ENCODE measurements at regions not wholly inside any gene's neighbourhood (a gene's known extent, or its start where the extent isn't known, plus 50 kb on each side); places are given as distances from the start of the nearest gene placed in this dataset.

DNA sequence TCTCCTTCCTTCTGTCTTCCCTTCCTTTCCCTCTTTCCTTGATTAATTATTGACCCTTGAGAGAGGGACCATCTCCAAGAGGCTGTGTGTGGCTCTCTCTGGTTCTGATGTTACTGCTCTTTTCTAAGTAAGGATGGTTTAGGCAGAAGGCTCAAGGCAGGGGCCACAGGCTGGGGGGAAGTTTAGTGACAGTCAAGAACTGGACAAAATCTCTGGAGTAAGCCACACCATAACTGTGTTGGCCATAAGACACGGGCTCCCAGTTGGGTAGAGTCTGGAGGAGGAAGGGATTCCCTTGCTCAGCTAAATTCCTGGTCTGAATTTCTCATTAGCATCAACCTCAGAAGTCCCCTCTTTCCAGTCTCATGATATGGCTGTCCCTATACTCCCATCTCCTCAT is 74.7 kb downstream of the BUD13 start:
- DNase-seq (ENCODE audit: insufficient read length, low spot score) (no peak), FAIRE-seq (no peak)

DNA sequence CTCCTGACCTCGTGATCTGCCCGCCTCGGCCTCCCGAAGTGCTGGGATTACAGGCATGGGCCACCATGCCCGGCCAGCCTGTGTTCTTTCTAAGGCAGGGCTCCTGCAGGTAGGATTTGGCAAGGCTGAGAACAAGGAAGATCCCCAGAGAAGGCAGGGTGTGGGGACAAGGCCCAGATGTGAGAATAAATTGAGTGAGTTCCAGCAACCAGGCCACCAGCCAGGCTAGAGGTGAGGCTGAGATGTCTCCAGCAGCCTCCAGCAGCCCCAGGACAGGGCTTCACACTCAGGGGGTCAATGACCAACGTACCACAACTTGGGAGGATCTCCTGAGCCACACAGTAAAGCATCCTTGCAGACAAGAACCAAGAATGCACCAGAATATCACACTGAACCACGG is 75.1 kb downstream of the BUD13 start:
- FAIRE-seq (no peak), DNase-seq (ENCODE audit: insufficient read length, low spot score) (no peak)

DNA sequence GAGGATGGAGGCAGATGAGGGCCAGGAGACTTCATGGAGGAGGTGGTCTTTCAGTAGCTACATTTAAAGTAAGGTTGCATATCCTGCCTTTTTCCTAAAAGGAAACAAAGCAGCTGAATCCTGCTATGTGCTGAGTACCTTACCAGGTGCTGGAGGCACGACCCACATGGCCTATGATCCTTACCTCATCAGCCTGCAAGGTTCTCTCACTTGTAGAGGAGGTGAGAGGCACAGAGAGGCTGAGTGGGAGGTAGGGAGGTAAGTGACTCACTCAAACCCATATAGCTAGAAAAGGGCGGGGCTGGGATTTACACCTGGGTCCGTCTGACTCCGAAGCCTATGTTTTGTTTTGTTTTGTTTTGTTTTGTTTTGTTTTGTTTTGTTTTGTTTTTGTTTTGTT is 75.8 kb downstream of the BUD13 start:
- DNase-seq (ENCODE audit: insufficient read length, low spot score) (no peak), FAIRE-seq (no peak)

GRCh38 chr11:116696381-116696941 is 76.3 kb downstream of the BUD13 start:
- FAIRE-seq, result no peak
- DNase-seq (ENCODE audit: insufficient read length, low spot score), result no peak

DNA sequence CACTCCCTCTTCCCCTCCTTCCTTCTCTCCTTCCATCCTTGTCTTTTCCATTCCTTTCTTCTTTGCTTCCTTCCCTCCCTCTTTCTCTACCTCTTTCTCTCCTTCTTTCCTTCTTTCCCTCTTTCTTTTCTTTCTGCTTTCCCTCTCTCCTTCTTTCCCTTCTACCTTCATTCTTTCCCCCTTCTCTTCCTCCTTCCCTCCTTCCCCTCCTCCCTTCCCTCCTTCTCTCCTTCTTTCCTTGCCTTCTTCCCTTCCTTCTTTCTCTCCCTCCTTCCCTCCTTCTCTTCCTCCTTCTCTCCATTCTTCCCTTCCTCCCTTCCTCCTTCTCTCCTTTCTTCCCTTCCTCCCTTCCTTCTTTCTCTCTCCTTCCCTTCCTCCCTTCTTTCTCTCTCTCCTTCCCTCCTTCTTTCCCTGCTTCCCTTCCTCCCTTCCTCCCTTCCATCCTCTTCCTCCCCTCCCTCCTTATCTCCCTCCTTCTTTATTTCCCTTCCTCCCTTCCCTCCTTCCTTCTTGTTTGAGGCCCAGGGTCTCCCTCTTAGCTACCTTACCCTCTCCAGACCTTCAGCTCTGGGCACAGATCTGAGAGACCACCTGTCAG is 77.0 kb downstream of the BUD13 start:
- FAIRE-seq, result no peak
- no peak for DNase-seq (ENCODE audit: insufficient read length, low spot score)

- FAIRE-seq, result no peak
- DNase-seq (ENCODE audit: insufficient read length, low spot score), result no peak
These were observed 77.8 kb downstream of the BUD13 start for GRCh38 chr11:116694815-116695590.

- DNase-seq (ENCODE audit: insufficient read length, low spot score) (no peak), FAIRE-seq (no peak)
These were observed 78.5 kb downstream of the BUD13 start for GRCh38 chr11:116694349-116694725.

GRCh38 chr11:116693593-116694348 is 79.0 kb downstream of the BUD13 start:
- FAIRE-seq, result no peak
- no peak for DNase-seq (ENCODE audit: insufficient read length, low spot score)

DNA sequence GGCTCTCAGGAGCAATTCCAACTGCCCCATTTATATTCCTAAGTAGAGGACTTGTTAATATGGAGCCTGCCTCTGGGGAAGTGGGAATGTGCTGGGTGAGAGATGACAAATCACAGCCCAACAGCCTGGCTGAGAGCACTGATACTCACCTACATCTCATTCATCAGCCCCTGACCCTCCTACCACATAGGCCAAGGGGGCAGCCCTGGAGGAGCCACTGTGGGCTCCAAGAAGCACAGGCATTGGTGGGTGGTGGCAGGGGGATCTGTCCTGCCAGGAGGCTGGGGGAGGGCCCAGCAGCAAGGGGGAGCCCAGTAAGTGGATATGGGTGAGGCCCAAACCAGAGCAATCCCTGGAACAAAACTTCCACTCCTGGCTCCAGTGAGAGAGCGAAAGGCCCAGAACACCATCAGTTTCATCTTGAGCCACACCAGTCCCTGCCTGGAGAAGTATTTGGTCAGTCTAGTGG is 79.7 kb downstream of the BUD13 start:
- DNase-seq (ENCODE audit: insufficient read length, low spot score) (no peak), FAIRE-seq (no peak)

DNA sequence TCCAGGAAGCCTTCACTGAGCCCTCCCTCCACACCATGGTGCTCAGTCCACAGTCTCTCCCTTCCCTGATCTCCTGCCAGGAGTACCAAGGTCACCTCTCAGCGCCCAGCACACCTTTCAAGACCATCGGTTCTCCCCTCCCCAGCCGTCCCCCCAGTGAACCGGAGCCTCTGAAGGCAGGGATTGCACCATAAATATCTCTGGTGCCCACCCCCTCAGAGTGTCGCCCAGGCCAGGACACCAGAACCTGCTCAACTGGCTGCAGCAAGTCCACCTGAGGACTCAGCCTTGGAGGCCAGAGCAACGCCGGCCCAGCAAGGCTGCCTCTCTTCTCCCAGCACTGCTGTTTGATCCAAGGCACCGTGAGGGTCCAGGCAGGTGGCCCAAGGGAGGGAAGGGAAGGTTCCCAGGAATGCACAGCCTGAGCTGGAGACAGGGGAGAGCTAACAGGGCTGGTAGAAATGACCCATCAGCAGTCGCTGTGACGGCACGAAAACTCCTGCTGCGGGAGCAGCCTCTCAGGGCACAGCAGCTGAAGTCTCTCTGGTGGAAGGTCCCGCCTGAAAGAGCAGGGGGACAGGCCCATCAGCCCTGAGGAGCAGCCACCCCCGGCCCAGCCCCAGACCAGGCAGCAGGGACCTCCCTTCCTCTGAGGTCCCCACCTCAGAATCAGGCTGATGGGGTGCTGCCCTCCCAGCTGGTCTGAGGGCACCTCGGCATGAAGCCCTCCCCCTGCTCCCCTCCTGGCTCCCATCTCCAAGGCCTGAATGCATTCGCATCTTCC is 80.3 kb downstream of the BUD13 start:
- FAIRE-seq (no peak), DNase-seq (ENCODE audit: insufficient read length, low spot score) (no peak)

DNA sequence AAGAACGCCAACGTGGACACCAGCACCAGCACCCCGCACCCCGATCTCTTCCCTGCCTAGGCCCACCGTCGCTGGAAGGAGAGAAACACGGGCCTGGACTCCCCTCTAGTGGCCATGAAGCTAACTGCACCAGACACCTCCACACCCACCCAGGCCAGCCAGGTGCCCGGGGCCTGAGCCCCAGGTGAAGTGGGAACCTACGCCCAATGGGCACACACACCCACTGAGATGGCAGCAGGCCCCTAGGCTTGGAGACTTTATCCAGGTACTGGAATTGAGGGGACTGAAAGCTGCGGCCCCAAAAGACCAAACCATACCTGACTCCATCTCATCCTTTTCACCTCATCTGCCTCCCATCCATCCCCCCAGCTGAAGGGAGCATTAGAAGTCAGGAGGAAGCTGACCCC is 81.0 kb downstream of the BUD13 start:
- DNase-seq (ENCODE audit: insufficient read length, low spot score), result peak; percentile 82
- peak; percentile 84 for FAIRE-seq

- DNase-seq (ENCODE audit: insufficient read length, low spot score) (no peak), FAIRE-seq (no peak)
These were observed 82.2 kb downstream of the BUD13 start for GRCh38 chr11:116690611-116691010.

- FAIRE-seq, result no peak
These were observed 83.2 kb downstream of the BUD13 start for GRCh38 chr11:116689413-116690127.

DNA sequence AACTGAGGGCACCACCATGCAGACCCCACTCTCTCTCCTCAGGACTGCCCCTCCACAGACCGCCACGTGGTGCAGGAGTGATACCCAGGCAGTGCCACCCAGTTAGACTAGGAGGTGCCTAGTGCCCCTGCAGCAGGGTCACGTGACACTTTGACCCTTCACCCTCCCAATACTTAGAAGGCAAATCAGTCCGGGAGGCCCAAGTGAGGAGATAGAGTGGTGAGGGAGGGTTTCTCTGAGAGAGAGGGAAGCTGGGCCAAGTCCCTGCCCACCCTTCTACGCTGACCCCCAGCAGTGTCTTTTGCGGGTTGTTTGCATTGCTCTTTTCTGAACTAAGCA is 84.6 kb downstream of the BUD13 start:
- DNase-seq (ENCODE audit: insufficient read length, low spot score) (no peak), FAIRE-seq (no peak)

More at GRCh38 chr11:116689413-116690127, 83.2 kb downstream of the BUD13 start:
- no peak for DNase-seq (ENCODE audit: insufficient read length, low spot score)

GRCh38 chr11:116687458-116688201 is 85.2 kb downstream of the BUD13 start:
- no peak for FAIRE-seq

DNA sequence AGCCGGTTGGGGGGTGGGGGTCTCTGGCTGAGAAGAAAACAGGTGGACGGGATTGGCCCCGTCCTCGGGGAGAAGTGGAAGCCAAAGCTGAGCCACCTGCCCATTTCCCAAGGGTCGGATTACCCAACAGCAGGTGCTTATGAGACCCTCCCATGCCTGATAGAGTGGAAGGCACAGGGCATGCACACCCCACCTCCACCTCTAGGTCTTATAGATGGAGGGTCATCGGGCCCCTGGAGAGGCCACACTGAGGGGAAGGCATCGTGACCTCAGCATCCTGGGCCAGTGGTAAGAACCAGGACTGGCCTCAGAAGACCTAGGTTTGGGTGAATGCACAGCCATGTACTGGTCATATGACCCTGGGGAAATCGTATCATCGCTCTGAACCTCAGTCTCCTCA is 85.9 kb downstream of the BUD13 start:
- DNase-seq (ENCODE audit: insufficient read length, low spot score), result no peak

More at GRCh38 chr11:116687458-116688201, 85.2 kb downstream of the BUD13 start:
- DNase-seq (ENCODE audit: insufficient read length, low spot score), result no peak

GRCh38 chr11:116683982-116684381 is 88.8 kb downstream of the BUD13 start:
- DNase-seq (ENCODE audit: insufficient read length, low spot score), result no peak
- no peak for FAIRE-seq

More for the DNA sequence above, 85.9 kb downstream of the BUD13 start:
- FAIRE-seq, result no peak

DNA sequence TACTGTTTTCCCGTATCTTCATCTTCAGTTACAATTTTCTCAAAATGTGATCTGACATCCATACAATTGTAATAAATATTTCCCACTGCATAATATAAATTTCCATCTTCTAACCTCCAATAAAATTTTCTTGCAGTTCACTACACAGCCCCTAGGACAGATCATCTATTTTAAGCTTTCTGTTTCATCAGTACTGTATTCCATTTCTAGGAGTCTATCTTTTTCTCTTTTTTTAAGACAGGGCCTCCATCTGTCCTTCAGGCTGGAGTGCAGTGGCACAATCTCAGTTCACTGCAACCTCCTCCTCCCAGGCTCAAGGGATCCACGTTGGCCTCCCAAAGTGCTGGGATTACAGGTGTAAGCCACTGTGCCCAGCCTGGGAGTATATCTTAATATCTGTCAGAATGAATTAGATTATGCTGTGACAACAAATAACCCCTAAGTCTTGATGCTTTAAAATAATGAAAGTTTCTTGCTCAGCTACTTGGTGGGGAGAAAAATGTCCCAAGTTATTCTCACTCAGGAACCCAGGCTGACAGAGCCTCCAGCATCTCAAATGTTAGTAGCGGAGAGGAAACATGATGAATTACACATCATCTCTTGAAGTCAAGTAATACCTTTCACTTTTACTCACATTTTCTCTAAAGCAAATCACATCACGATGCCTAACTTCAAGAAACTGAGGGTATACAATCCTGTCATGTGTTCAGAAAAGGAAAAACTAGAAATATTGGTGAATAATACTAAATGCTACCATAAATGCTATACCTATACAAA is 92.2 kb downstream of the BUD13 start:
- FAIRE-seq (no peak), DNase-seq (ENCODE audit: insufficient read length, low spot score) (no peak)

- FAIRE-seq (no peak), DNase-seq (ENCODE audit: insufficient read length, low spot score) (no peak)
These were observed 93.9 kb downstream of the BUD13 start for GRCh38 chr11:116678887-116679286.
